Heart right ventricle (tissue), 16 donors: ENCODE measurements at regions not wholly inside any gene's neighbourhood (a gene's known extent, or its start where the extent isn't known, plus 50 kb on each side); places are given as distances from the start of the nearest gene placed in this dataset.
"Not testable (repeated sequence)": the region's sequence is repeated elsewhere in the genome, so short reads cannot be mapped to it uniquely, and the experiment has no call there.

Source experiments
- ATAC-seq, 8 donors: fragments of 200-7000 bp; cut with Tn5 transposase; one replicate each; pipeline ENCODE4 v1.9.1; 2020; ENCODE audit warnings: mild to moderate bottlenecking in 8 of 8, moderate library complexity in 8 of 8, moderate number of reproducible peaks in 1 of 8
- DNase-seq, 2 donors: peaks; one replicate each; pipeline ENCODE4 v3.0.0-alpha.2; 2020
- H3K27ac ChIP-seq, 10 donors: fragments of 200-600 bp; sonication (generic) in 2 of 10; one replicate each; pipeline versions ENCODE4 v1.5.0 to v1.8.0; 2020 to 2022; ENCODE audit warnings: mild to moderate bottlenecking in 3 of 10
- H3K27me3 ChIP-seq, 7 donors: fragments of 200-600 bp; one replicate each; pipeline ENCODE4 v1.8.0; 2021 to 2022; ENCODE audit warnings: mild to moderate bottlenecking in 2 of 7
- H3K36me3 ChIP-seq, 9 donors: fragments of 200-600 bp; sonication (generic) in 1 of 9; one replicate each; pipeline versions ENCODE4 v1.5.0 to v1.8.0; 2020 to 2022; ENCODE audit warnings: mild to moderate bottlenecking in 2 of 9
- H3K4me1 ChIP-seq, 9 donors: fragments of 200-600 bp; sonication (generic) in 1 of 9; one replicate each; pipeline versions ENCODE4 v1.5.0 to v1.8.0; 2020 to 2022; ENCODE audit warnings: mild to moderate bottlenecking in 4 of 9
- H3K4me3 ChIP-seq, 10 donors: fragments of 200-600 bp; sonication (generic) in 2 of 10; one replicate each; pipeline versions ENCODE4 v1.5.0 to v1.8.0; 2020 to 2022; ENCODE audit warnings: mild to moderate bottlenecking in 7 of 10, moderate library complexity in 2 of 10
- H3K9me3 ChIP-seq, 11 donors: fragments of 200-600 bp in 10 of 11; sonication (generic) in 2 of 11; one replicate each; pipeline versions ENCODE4 v1.5.0 to v1.8.0; 2013 to 2022; ENCODE audit warnings: mild to moderate bottlenecking in 2 of 11, control low read depth in 1 of 11, moderate library complexity in 1 of 11
- CTCF ChIP-seq, 9 donors: fragments of 200-600 bp; sonication (generic) in 2 of 9; IDR thresholded peaks; one replicate each; pipeline versions ENCODE4 v1.5.0 to v1.8.0; 2021 to 2022; ENCODE audit warnings: antibody characterized with exemption in 9 of 9, mild to moderate bottlenecking in 5 of 9, moderate library complexity in 1 of 9
- WGBS, 2 donors: extraction: QIAGEN DNeasy Blood & Tissue Kit; methylation state at CpG; one replicate each; pipeline ENCODE4 v1.1.7; 2013; ENCODE audit warnings: inconsistent platforms in 1 of 2; 5-methylcytosine and 5-hydroxymethylcytosine counted together
- intact Hi-C, 10 donors: fragments of 100-400 bp; cut with DNase I; formaldehyde crosslinking; loops; one replicate each; pipeline versions ENCODE4 v1.11.1 to v1.14.2; 2022
- donor health status: Arrhythmogenic right ventricular cardiomyopathy.
- donor health status: ischemic (EF 13 %, LVEDD 7.1; RV severe dilation, severe dysfunction).
- donor health status: healthy with polysubstance abuse.
- donor health status: DM: no; HTN: yes; CAD: no.
- donor health status: DM: no; HTN: no; CAD: no.
- donor health status: ischemic (EF 25% LVEDD 6.9; RV normal size, moderate dysfunction).
- donor health status: ischemic (EF 25% LVEDD 5.7; RV mildly dilated, moderate dysfunction).
- donor health status: healthy.
- donor health status: DM: yes; HTN: yes; CAD: no.
- donor health status: Ischemic cardiomyopathy.
- donor health status: ischemic (EF 35%, LVEDD 5.7; RV mildly dilated, moderate dysfunction).
- donor health status: nonischemic (EF 11% LVEDD 7.7; RV severe dilation, severe dysfunction).
- donor health status: DM: yes; HTN: yes; CAD: no.
- donor health status: PGD.
- donor health status: ischemic (EF 29% LVEDD 5.4; RV normal size, mild dysfunction).
- donor health status: nonischemic (EF 23%, LVEDD 6.1; RV moderate dilation, normal function).

- 70 to 85% methylated on average over 1 of the region's 1 CpG for WGBS, 2 donors
- Histone ChIP-seq H3K4me1 (no peaks in the 10 kb centered on the region), H3K27me3 (no peaks in the 10 kb centered on the region), H3K36me3 (no peaks in the 10 kb centered on the region), H3K9me3 (peaks cover 0 to 8% (median 0%) of the 10 kb centered on the region in 11 donors), H3K27ac (no peak overlapping the region), H3K4me3 (no peak overlapping the region)
- no peak for TF ChIP-seq CTCF (IDR thresholded peaks at IDR 0.05)
- ATAC-seq (no peak), DNase-seq (no peak)
- intact Hi-C loops: no loop called here
These were observed 133.0 kb downstream of the SMC2 start for GRCh38 chr9:104227108-104227507.

GRCh38 chr9:104232781-104233341, 138.8 kb downstream of the SMC2 start:
- intact Hi-C loops: no loop called here
- DNase-seq (no peak), ATAC-seq (no peak)
- no peaks in the 10 kb centered on the region for H3K4me1 ChIP-seq
- no peak overlapping the region for H3K27ac ChIP-seq
- H3K36me3 ChIP-seq: no peaks in the 10 kb centered on the region
- TF ChIP-seq CTCF (IDR thresholded peaks at IDR 0.05): no peak
- H3K4me3 ChIP-seq: no peak overlapping the region
- peaks cover 0 to 15% (median 0%) of the 10 kb centered on the region in 11 donors for H3K9me3 ChIP-seq
- no peaks in the 10 kb centered on the region for H3K27me3 ChIP-seq

GRCh38 chr9:104233366-104233765, 139.3 kb downstream of the SMC2 start:
- 17 to 32% methylated on average over 2 of the region's 2 CpGs for WGBS, 2 donors
- DNase-seq: no peak
- H3K9me3 ChIP-seq: peaks cover 0 to 11% (median 0%) of the 10 kb centered on the region in 11 donors
- no peak overlapping the region for H3K4me3 ChIP-seq
- no peak for ATAC-seq
- H3K36me3 ChIP-seq: no peaks in the 10 kb centered on the region
- H3K27me3 ChIP-seq: no peaks in the 10 kb centered on the region
- H3K27ac ChIP-seq: no peak overlapping the region
- TF ChIP-seq CTCF (IDR thresholded peaks at IDR 0.05): no peak
- intact Hi-C loops: no loop called here
- H3K4me1 ChIP-seq: no peaks in the 10 kb centered on the region

GRCh38 chr9:104234632-104235337, 140.7 kb downstream of the SMC2 start:
- H3K27me3 ChIP-seq, H3K4me3 ChIP-seq, H3K27ac ChIP-seq, ATAC-seq, intact Hi-C loops, H3K4me1 ChIP-seq, H3K36me3 ChIP-seq, DNase-seq: not testable (repeated sequence)
- WGBS, 2 donors: 91 to 92% methylated on average over 36 to 40 of the region's 45 CpGs
- peaks cover 0 to 11% (median 0%) of the 10 kb centered on the region in 11 donors for H3K9me3 ChIP-seq

- intact Hi-C loops, H3K4me3 ChIP-seq, H3K27ac ChIP-seq, ATAC-seq, H3K4me1 ChIP-seq, H3K27me3 ChIP-seq, H3K36me3 ChIP-seq, DNase-seq: not testable (repeated sequence)
- peaks cover 0 to 11% (median 0%) of the 10 kb centered on the region in 11 donors for H3K9me3 ChIP-seq
- WGBS, 2 donors: 94 to 96% methylated on average over 35 to 37 of the region's 42 CpGs
These were observed 141.4 kb downstream of the SMC2 start for GRCh38 chr9:104235347-104236120.
